Lung (tissue), 11 donors: ENCODE measurements at regions not wholly inside any gene's neighbourhood (a gene's known extent, or its start where the extent isn't known, plus 50 kb on each side); places are given as distances from the start of the nearest gene placed in this dataset.

ENCODE experiments used
- ATAC-seq: fragments of 200-7000 bp; cut with Tn5 transposase; one replicate; pipeline ENCODE4 v1.9.1; 2020; ENCODE audit warnings: moderate number of reproducible peaks; ENCODE audit not compliant: insufficient read depth, low FRiP score
- DNase-seq, 3 donors: peaks; one replicate each; pipeline ENCODE4 v3.0.0-alpha.2; 2013 to 2017
- H3K27ac ChIP-seq, 2 donors: one replicate each; pipeline ENCODE4 v1.5.1; 2013; ENCODE audit warnings: mild to moderate bottlenecking in 2 of 2, moderate library complexity in 2 of 2, control low read depth in 1 of 2, inconsistent platforms in 1 of 2, low read depth in 1 of 2, low read length in 1 of 2
- H3K27me3 ChIP-seq, 3 donors: one replicate each; pipeline ENCODE4 v1.5.1; 2013; ENCODE audit warnings: low read length in 2 of 3; ENCODE audit not compliant: control insufficient read depth in 3 of 3, insufficient read depth in 3 of 3
- H3K36me3 ChIP-seq, 4 donors: one replicate each; pipeline ENCODE4 v1.5.1; 2013; ENCODE audit warnings: low read length in 4 of 4, mild to moderate bottlenecking in 1 of 4, moderate library complexity in 1 of 4; ENCODE audit not compliant: control insufficient read depth in 4 of 4, insufficient read depth in 4 of 4
- H3K4me1 ChIP-seq, 5 donors: one replicate each; pipeline ENCODE4 v1.5.1; 2013; ENCODE audit warnings: low read length in 5 of 5, mild to moderate bottlenecking in 2 of 5, moderate library complexity in 1 of 5; ENCODE audit not compliant: control insufficient read depth in 5 of 5, insufficient read depth in 5 of 5
- H3K4me3 ChIP-seq: one replicate; pipeline ENCODE4 v1.5.1; 2013; ENCODE audit warnings: mild to moderate bottlenecking, control low read depth, moderate library complexity
- H3K9ac ChIP-seq, 2 donors: one replicate each; pipeline ENCODE4 v1.5.1; 2013; ENCODE audit warnings: low read length in 2 of 2, control low read depth in 1 of 2; ENCODE audit not compliant: insufficient read depth in 1 of 2
- H3K9me3 ChIP-seq, 4 donors: one replicate each; pipeline ENCODE4 v1.5.1; 2013; ENCODE audit warnings: low read length in 3 of 4, mild to moderate bottlenecking in 1 of 4, moderate library complexity in 1 of 4; ENCODE audit not compliant: control insufficient read depth in 4 of 4, insufficient read depth in 3 of 4
- CTCF ChIP-seq: IDR thresholded peaks from 2 replicates; pipeline ENCODE4 v1.5.1; 2012; ENCODE audit warnings: mild to moderate bottlenecking; ENCODE audit errors: control extremely low read depth, extremely low read depth
- WGBS, 2 donors: extraction: QIAGEN DNeasy Blood & Tissue Kit; methylation state at CpG; one replicate each; pipeline ENCODE4 v1.1.7; 2013; 5-methylcytosine and 5-hydroxymethylcytosine counted together
- donor health status: control.
- donor health status: control.
- donor health status: Bipolar disorder and iron deficiency.
- donor health status: healthy.
- donor health status: DM: yes; HTN: yes; CAD: no.

GRCh38 chr13:99693351-99693750, 192.1 kb downstream of the TM9SF2 start:
- Histone ChIP-seq H3K36me3 (no peaks in the 10 kb centered on the region), H3K9me3 (no peaks in the 10 kb centered on the region), H3K4me1 (no peaks in the 10 kb centered on the region), H3K27ac (no peak overlapping the region), H3K9ac (no peak overlapping the region), H3K27me3 (peaks cover 0 to 44% (median 30%) of the 10 kb centered on the region in 3 donors), H3K4me3 (no peak overlapping the region)
- ATAC-seq, result no peak
- no peak for DNase-seq
- WGBS, 2 donors, result 72 to 78% methylated on average over 3 of the region's 3 CpGs
- TF ChIP-seq CTCF, result no peak

- 91 to 94% methylated on average over 2 of the region's 2 CpGs for whole genome bisulfite sequencing, 2 donors
- ATAC-seq, result no peak
These were observed 191.6 kb downstream of the TM9SF2 start for GRCh38 chr13:99692854-99693253.

GRCh38 chr13:99691552-99691951, 190.3 kb downstream of the TM9SF2 start:
- Histone ChIP-seq H3K9ac (no peak overlapping the region), H3K27ac (no peak overlapping the region), H3K36me3 (no peaks in the 10 kb centered on the region), H3K4me1 (peaks cover 0 to 7% (median 3%) of the 10 kb centered on the region in 5 donors), H3K9me3 (no peaks in the 10 kb centered on the region), H3K27me3 (peaks cover 0 to 44% (median 30%) of the 10 kb centered on the region in 3 donors), H3K4me3 (no peak overlapping the region)
- ATAC-seq, result no peak
- TF ChIP-seq CTCF, result no peak
- WGBS, 2 donors, result 77 to 88% methylated on average over 7 of the region's 7 CpGs
- no peak for DNase-seq

More at GRCh38 chr13:99692854-99693253, 191.6 kb downstream of the TM9SF2 start:
- Histone ChIP-seq H3K4me3 (no peak overlapping the region), H3K9me3 (no peaks in the 10 kb centered on the region), H3K4me1 (no peaks in the 10 kb centered on the region), H3K27me3 (peaks cover 0 to 44% (median 30%) of the 10 kb centered on the region in 3 donors), H3K36me3 (no peaks in the 10 kb centered on the region), H3K27ac (no peak overlapping the region), H3K9ac (no peak overlapping the region)
- no peak for DNase-seq
- TF ChIP-seq CTCF, result no peak
